ENCODE measurements at regions not wholly inside any gene's neighbourhood (a gene's known extent, or its start where the extent isn't known, plus 50 kb on each side); places are given as distances from the start of the nearest gene placed in this dataset.

- TF ChIP-seq POLR2AphosphoS5 (IDR thresholded peaks at IDR 0.05), result no peak
- TF ChIP-seq POLR2A (IDR thresholded peaks at IDR 0.05), result no peak
- TF ChIP-seq EP300 (IDR thresholded peaks at IDR 0.05), result no peak
- no peak for TF ChIP-seq CTCF (IDR thresholded peaks at IDR 0.05)
- H3K4me1 ChIP-seq, result no peaks in the 10 kb centered on the region
- intact Hi-C loops (cut with DNase I; ENCODE audit: low total_unique reads), result no loop called here
- no peaks in the 10 kb centered on the region for H3K27me3 ChIP-seq
- no peak overlapping the region for H3K4me3 ChIP-seq
- H3K27ac ChIP-seq, result no peak overlapping the region
- DNase-seq, result no peak
- WGBS, 5 donors, result 54 to 88% (median 60%) methylated on average over 2 of the region's 2 CpGs
- no peaks in the 10 kb centered on the region for H3K9me3 ChIP-seq
- no peaks in the 10 kb centered on the region for H3K36me3 ChIP-seq
Measured at GRCh38 chrX:64097891-64098290, 107.6 kb downstream of the AMER1 start.

GRCh38 chrX:64093761-64094160, 111.7 kb downstream of the AMER1 start:
- Histone ChIP-seq H3K27ac (no peak overlapping the region), H3K4me3 (no peak overlapping the region), H3K36me3 (no peaks in the 10 kb centered on the region), H3K27me3 (no peaks in the 10 kb centered on the region), H3K4me1 (no peaks in the 10 kb centered on the region), H3K9me3 (peaks cover 0 to 7% (median 2%) of the 10 kb centered on the region in 4 donors)
- no peak for TF ChIP-seq POLR2A (IDR thresholded peaks at IDR 0.05)
- TF ChIP-seq POLR2AphosphoS5 (IDR thresholded peaks at IDR 0.05), result no peak
- TF ChIP-seq CTCF (IDR thresholded peaks at IDR 0.05), result peak in 2 of 7 experiments; percentile 10 to 15
- TF ChIP-seq EP300 (IDR thresholded peaks at IDR 0.05), result no peak
- intact Hi-C loops (cut with DNase I; ENCODE audit: low total_unique reads), result no loop called here
- peak in 1 of 2 donors; percentile 28 for DNase-seq
- 4 to 17% (median 13%) methylated on average over 1 to 2 of the region's 2 CpGs for WGBS, 5 donors
